Ishikawa (cell line): ENCODE measurements at regions not wholly inside any gene's neighbourhood (a gene's known extent, or its start where the extent isn't known, plus 50 kb on each side); places are given as distances from the start of the nearest gene placed in this dataset.

Experiments
- FOXM1 ChIP-seq: IDR thresholded peaks from 2 replicates; pipeline ENCODE4 v1.6.1; 2012; ENCODE audit warnings: low read depth, borderline replicate concordance
- REST ChIP-seq: IDR thresholded peaks from 2 replicates; pipeline ENCODE4 v1.6.1; 2012; ENCODE audit warnings: low read depth, mild to moderate bottlenecking
- TEAD4 ChIP-seq: IDR thresholded peaks from 2 replicates; pipeline ENCODE4 v1.6.1; 2012
- USF1 ChIP-seq: IDR thresholded peaks from 2 replicates; pipeline ENCODE4 v1.6.1; 2012

GRCh38 chr1:233463333-233463732, 135.8 kb downstream of the MAP3K21 start:
- TF ChIP-seq TEAD4 (no peak), USF1 (no peak), FOXM1 (no peak), REST (no peak)
